Lung (tissue), 11 donors: ENCODE measurements at regions not wholly inside any gene's neighbourhood (a gene's known extent, or its start where the extent isn't known, plus 50 kb on each side); places are given as distances from the start of the nearest gene placed in this dataset.

Source experiments
- ATAC-seq: fragments of 200-7000 bp; cut with Tn5 transposase; one replicate; pipeline ENCODE4 v1.9.1; 2020; ENCODE audit warnings: moderate number of reproducible peaks; ENCODE audit not compliant: insufficient read depth, low FRiP score
- DNase-seq, 3 donors: peaks; one replicate each; pipeline ENCODE4 v3.0.0-alpha.2; 2013 to 2017
- H3K27ac ChIP-seq, 2 donors: one replicate each; pipeline ENCODE4 v1.5.1; 2013; ENCODE audit warnings: mild to moderate bottlenecking in 2 of 2, moderate library complexity in 2 of 2, control low read depth in 1 of 2, inconsistent platforms in 1 of 2, low read depth in 1 of 2, low read length in 1 of 2
- H3K27me3 ChIP-seq, 3 donors: one replicate each; pipeline ENCODE4 v1.5.1; 2013; ENCODE audit warnings: low read length in 2 of 3; ENCODE audit not compliant: control insufficient read depth in 3 of 3, insufficient read depth in 3 of 3
- H3K36me3 ChIP-seq, 4 donors: one replicate each; pipeline ENCODE4 v1.5.1; 2013; ENCODE audit warnings: low read length in 4 of 4, mild to moderate bottlenecking in 1 of 4, moderate library complexity in 1 of 4; ENCODE audit not compliant: control insufficient read depth in 4 of 4, insufficient read depth in 4 of 4
- H3K4me1 ChIP-seq, 5 donors: one replicate each; pipeline ENCODE4 v1.5.1; 2013; ENCODE audit warnings: low read length in 5 of 5, mild to moderate bottlenecking in 2 of 5, moderate library complexity in 1 of 5; ENCODE audit not compliant: control insufficient read depth in 5 of 5, insufficient read depth in 5 of 5
- H3K4me3 ChIP-seq: one replicate; pipeline ENCODE4 v1.5.1; 2013; ENCODE audit warnings: mild to moderate bottlenecking, control low read depth, moderate library complexity
- H3K9ac ChIP-seq, 2 donors: one replicate each; pipeline ENCODE4 v1.5.1; 2013; ENCODE audit warnings: low read length in 2 of 2, control low read depth in 1 of 2; ENCODE audit not compliant: insufficient read depth in 1 of 2
- H3K9me3 ChIP-seq, 4 donors: one replicate each; pipeline ENCODE4 v1.5.1; 2013; ENCODE audit warnings: low read length in 3 of 4, mild to moderate bottlenecking in 1 of 4, moderate library complexity in 1 of 4; ENCODE audit not compliant: control insufficient read depth in 4 of 4, insufficient read depth in 3 of 4
- WGBS, 2 donors: extraction: QIAGEN DNeasy Blood & Tissue Kit; methylation state at CpG; one replicate each; pipeline ENCODE4 v1.1.7; 2013; 5-methylcytosine and 5-hydroxymethylcytosine counted together
- TF ChIP-seq, protein P1 (sequence below): IDR thresholded peaks from 2 replicates; pipeline ENCODE4 v1.5.1; 2012; ENCODE audit warnings: mild to moderate bottlenecking; ENCODE audit errors: control extremely low read depth, extremely low read depth
- donor health status: control.
- donor health status: control.
- donor health status: Bipolar disorder and iron deficiency.
- donor health status: healthy.
- donor health status: DM: yes; HTN: yes; CAD: no.

DNA sequence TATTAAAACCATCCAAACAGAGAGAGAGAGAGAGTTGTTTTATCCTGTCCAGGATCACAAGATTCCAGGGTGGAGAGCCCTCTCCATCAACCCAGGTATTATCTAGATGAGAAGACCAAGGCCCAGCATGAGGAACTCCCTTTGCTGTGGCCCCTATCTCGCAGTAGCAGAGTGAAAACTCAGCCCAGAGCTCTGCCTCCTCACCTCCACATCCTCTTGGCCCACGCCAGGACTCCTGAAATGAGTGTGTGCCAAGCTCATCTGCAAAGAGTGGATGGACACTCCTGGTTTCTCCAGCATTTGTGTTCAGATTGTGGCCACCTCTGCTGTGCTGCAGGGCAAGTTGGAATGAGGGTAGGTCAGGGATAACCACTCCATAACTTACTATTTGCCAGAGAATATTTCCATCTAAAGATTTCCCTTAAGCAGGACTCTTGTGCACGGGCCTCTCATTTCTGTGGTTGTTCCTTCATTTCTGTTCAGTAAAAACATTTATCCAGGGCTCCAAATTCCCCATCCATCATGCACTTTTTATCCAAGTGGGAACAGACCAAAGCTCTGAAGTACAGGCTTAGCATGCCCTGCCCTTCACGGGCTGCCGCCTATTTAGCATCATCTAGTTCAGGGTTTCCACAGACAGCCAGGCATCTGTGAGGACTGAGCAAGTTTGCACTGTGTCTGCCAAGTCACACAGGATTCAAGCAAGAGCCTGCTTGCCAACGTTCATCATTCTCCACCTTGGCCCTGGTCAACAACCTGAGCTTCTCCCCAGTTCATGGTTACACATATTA is 583.2 kb upstream of the ID2 start:
- no peak overlapping the region for H3K9ac ChIP-seq
- no peaks in the 10 kb centered on the region for H3K9me3 ChIP-seq
- H3K27ac ChIP-seq, result no peak overlapping the region
- H3K4me1 ChIP-seq, result peaks cover 0 to 13% (median 4%) of the 10 kb centered on the region in 5 donors
- no peak overlapping the region for H3K4me3 ChIP-seq
- H3K36me3 ChIP-seq, result no peaks in the 10 kb centered on the region
- no peak for DNase-seq
- 86 to 94% methylated on average over 6 of the region's 6 CpGs for WGBS, 2 donors
- no peak for ATAC-seq
- peaks cover 0 to 2% (median 0%) of the 10 kb centered on the region in 3 donors for H3K27me3 ChIP-seq
- TF ChIP-seq, protein P1, sequence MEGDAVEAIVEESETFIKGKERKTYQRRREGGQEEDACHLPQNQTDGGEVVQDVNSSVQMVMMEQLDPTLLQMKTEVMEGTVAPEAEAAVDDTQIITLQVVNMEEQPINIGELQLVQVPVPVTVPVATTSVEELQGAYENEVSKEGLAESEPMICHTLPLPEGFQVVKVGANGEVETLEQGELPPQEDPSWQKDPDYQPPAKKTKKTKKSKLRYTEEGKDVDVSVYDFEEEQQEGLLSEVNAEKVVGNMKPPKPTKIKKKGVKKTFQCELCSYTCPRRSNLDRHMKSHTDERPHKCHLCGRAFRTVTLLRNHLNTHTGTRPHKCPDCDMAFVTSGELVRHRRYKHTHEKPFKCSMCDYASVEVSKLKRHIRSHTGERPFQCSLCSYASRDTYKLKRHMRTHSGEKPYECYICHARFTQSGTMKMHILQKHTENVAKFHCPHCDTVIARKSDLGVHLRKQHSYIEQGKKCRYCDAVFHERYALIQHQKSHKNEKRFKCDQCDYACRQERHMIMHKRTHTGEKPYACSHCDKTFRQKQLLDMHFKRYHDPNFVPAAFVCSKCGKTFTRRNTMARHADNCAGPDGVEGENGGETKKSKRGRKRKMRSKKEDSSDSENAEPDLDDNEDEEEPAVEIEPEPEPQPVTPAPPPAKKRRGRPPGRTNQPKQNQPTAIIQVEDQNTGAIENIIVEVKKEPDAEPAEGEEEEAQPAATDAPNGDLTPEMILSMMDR, result no peak

DNA sequence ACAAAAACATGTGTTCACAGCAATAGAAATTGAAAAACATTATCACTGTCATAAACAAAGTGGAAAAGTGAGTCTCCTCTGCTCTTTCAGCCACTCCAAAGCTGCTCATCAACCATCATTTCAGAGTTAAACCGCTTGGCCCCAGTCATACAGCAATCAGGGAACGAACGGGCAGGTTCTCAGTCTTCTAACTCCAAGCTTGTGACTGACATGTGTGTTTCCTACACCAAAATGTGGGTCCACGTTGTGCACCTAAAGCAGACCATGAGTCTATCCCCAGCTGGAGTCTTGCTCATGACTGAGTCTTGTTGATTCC is 582.6 kb upstream of the ID2 start:
- Histone ChIP-seq H3K9ac (no peak overlapping the region), H3K4me3 (no peak overlapping the region), H3K27me3 (peaks cover 0 to 2% (median 0%) of the 10 kb centered on the region in 3 donors), H3K4me1 (peaks cover 0 to 14% (median 4%) of the 10 kb centered on the region in 5 donors), H3K9me3 (no peaks in the 10 kb centered on the region), H3K27ac (no peak overlapping the region), H3K36me3 (no peaks in the 10 kb centered on the region)
- ATAC-seq, result no peak
- DNase-seq, result no peak
- TF ChIP-seq, protein P1, result no peak
- WGBS, 2 donors, result 92 to 96% methylated on average over 4 of the region's 4 CpGs

DNA sequence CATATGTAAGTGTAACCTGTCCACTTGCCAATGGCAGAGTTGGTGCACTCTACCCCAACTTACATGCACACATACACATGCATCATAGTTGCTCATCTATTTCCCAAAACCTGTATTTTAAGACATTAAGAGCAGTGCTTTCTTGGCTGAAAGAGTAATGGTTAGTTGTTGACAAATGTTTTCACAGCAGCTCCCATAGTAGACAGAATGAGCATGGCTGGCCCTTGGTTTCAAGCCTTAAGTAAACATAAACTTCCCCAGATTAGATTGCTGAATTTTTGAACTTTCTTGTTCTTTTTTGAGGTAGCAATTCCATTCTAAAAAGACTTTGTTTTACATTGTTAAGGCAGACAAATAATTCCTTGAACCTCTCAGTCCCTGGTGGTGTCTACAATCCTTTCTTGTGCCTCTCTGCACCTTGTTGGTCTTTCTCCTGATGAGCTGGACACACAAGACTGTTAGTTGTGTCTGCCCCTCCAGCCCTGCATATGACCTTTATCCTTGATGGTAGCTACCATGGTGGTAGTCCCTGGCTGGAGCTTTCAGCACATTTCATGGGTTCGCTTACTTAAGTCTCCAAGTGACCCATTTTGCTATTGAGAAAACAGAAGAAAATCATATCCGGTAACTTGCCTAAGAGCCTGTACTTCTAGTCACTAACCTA is 580.1 kb upstream of the ID2 start:
- Histone ChIP-seq H3K9ac (no peak overlapping the region), H3K27ac (no peak overlapping the region), H3K4me3 (no peak overlapping the region), H3K27me3 (peaks cover 0 to 2% (median 0%) of the 10 kb centered on the region in 3 donors), H3K9me3 (no peaks in the 10 kb centered on the region), H3K4me1 (peaks cover 0 to 14% (median 4%) of the 10 kb centered on the region in 5 donors), H3K36me3 (no peaks in the 10 kb centered on the region)
- TF ChIP-seq, protein P1, result no peak
- no peak for ATAC-seq
- WGBS, 2 donors, result 94 to 96% methylated on average over 2 of the region's 2 CpGs
- no peak for DNase-seq
